ENCODE measurements at regions not wholly inside any gene's neighbourhood (a gene's known extent, or its start where the extent isn't known, plus 50 kb on each side); places are given as distances from the start of the nearest gene placed in this dataset.
A peak's percentile ranks its signal among the peaks of the same experiment; 100 is the strongest.

GRCh38 chr6:40925341-40925740 lies 113.7 kb downstream of the UNC5CL start:
- Histone ChIP-seq H3K27ac (peak overlapping the region; percentile 42), H3K4me3 (no peak overlapping the region), H3K27me3 (ENCODE audit: insufficient read depth in 3 of 3, low read length in 2 of 3) (no peaks in the 10 kb centered on the region), H3K36me3 (ENCODE audit: insufficient read depth in 1 of 2, low read depth in 1 of 2) (no peaks in the 10 kb centered on the region), H3K9me3 (no peaks in the 10 kb centered on the region), H3K4me1 (peaks cover 24% of the 10 kb centered on the region)
- intact Hi-C loops (cut with DNase I), result no loop called here
- ATAC-seq, result no peak
- TF ChIP-seq CTCF (IDR thresholded peaks at IDR 0.05), result no peak
- 79 to 94% (median 90%) methylated on average over 1 of the region's 1 CpG for WGBS, 3 donors
- no peak for DNase-seq

- intact Hi-C loops (cut with DNase I), result no loop called here
- Histone ChIP-seq H3K36me3 (ENCODE audit: insufficient read depth in 1 of 2, low read depth in 1 of 2) (no peaks in the 10 kb centered on the region), H3K4me1 (peaks cover 24% of the 10 kb centered on the region), H3K9me3 (no peaks in the 10 kb centered on the region), H3K27me3 (ENCODE audit: insufficient read depth in 3 of 3, low read length in 2 of 3) (no peaks in the 10 kb centered on the region), H3K4me3 (no peak overlapping the region), H3K27ac (peak overlapping the region; percentile 42)
- 53 to 83% (median 54%) methylated on average over 7 of the region's 7 CpGs for WGBS, 3 donors
- TF ChIP-seq CTCF (IDR thresholded peaks at IDR 0.05), result no peak
- DNase-seq, result no peak
- peak; percentile 31 to 80 (median 60) for ATAC-seq
These were observed 114.2 kb downstream of the UNC5CL start for GRCh38 chr6:40924839-40925238.

GRCh38 chr6:40923880-40924279 lies 115.1 kb downstream of the UNC5CL start:
- H3K36me3 ChIP-seq (ENCODE audit: insufficient read depth in 1 of 2, low read depth in 1 of 2), result no peaks in the 10 kb centered on the region
- intact Hi-C loops (cut with DNase I), result no loop called here

GRCh38 chr6:40923326-40923725 lies 115.7 kb downstream of the UNC5CL start:
- WGBS, 3 donors, result 90 to 92% (median 90%) methylated on average over 4 of the region's 4 CpGs
- no peak for ATAC-seq

More at GRCh38 chr6:40923880-40924279, 115.1 kb downstream of the UNC5CL start:
- DNase-seq, result no peak
- no peaks in the 10 kb centered on the region for H3K27me3 ChIP-seq (ENCODE audit: insufficient read depth in 3 of 3, low read length in 2 of 3)
- no peak overlapping the region for H3K27ac ChIP-seq
- H3K4me1 ChIP-seq, result peaks cover 18% of the 10 kb centered on the region
- ATAC-seq, result no peak
- TF ChIP-seq CTCF (IDR thresholded peaks at IDR 0.05), result no peak
- H3K9me3 ChIP-seq, result no peaks in the 10 kb centered on the region
- WGBS, 3 donors, result 65 to 79% (median 68%) methylated on average over 2 of the region's 2 CpGs
- H3K4me3 ChIP-seq, result no peak overlapping the region

More at GRCh38 chr6:40923326-40923725, 115.7 kb downstream of the UNC5CL start:
- Histone ChIP-seq H3K27ac (no peak overlapping the region), H3K4me1 (peaks cover 13% of the 10 kb centered on the region), H3K9me3 (no peaks in the 10 kb centered on the region), H3K27me3 (ENCODE audit: insufficient read depth in 3 of 3, low read length in 2 of 3) (no peaks in the 10 kb centered on the region), H3K36me3 (ENCODE audit: insufficient read depth in 1 of 2, low read depth in 1 of 2) (no peaks in the 10 kb centered on the region), H3K4me3 (no peak overlapping the region)
- DNase-seq, result no peak
- no peak for TF ChIP-seq CTCF (IDR thresholded peaks at IDR 0.05)
- intact Hi-C loops (cut with DNase I), result no loop called here
